KMS-11 (cell line): ENCODE measurements at regions not wholly inside any gene's neighbourhood (a gene's known extent, or its start where the extent isn't known, plus 50 kb on each side); places are given as distances from the start of the nearest gene placed in this dataset.

Source experiments
- H2AFZ ChIP-seq: fragments of 200-600 bp; sonication (generic); 2 replicates; pipeline ENCODE4 v1.6.1; 2016; ENCODE audit warnings: antibody characterized with exemption, mixed run types, low read depth
- H3K27ac ChIP-seq: fragments of 200-600 bp; sonication (generic); 2 replicates; pipeline ENCODE4 v1.6.1; 2016; ENCODE audit warnings: mild to moderate bottlenecking, mixed run types
- H3K27me3 ChIP-seq: fragments of 200-600 bp; sonication (generic); 2 replicates; pipeline ENCODE4 v1.6.1; 2017; ENCODE audit warnings: mild to moderate bottlenecking, low read depth, mixed run types, moderate library complexity; ENCODE audit not compliant: insufficient read depth
- H3K36me3 ChIP-seq: fragments of 200-600 bp; sonication (generic); 2 replicates; pipeline ENCODE4 v1.6.1; 2017; ENCODE audit warnings: mild to moderate bottlenecking, mixed run types; ENCODE audit not compliant: insufficient read depth
- H3K4me1 ChIP-seq: fragments of 200-600 bp; sonication (generic); 2 replicates; pipeline ENCODE4 v1.6.1; 2016; ENCODE audit warnings: mild to moderate bottlenecking, low read depth, mixed run types; ENCODE audit not compliant: poor library complexity, severe bottlenecking
- H3K4me2 ChIP-seq: fragments of 200-600 bp; sonication (generic); 2 replicates; pipeline ENCODE4 v1.7.0; 2016; ENCODE audit warnings: mild to moderate bottlenecking, mixed run types
- H3K4me3 ChIP-seq: fragments of 200-600 bp; sonication (generic); IDR thresholded peaks from 2 replicates; pipeline ENCODE4 v1.6.1; 2017; ENCODE audit warnings: low read depth, low read length, mixed read lengths; ENCODE audit not compliant: insufficient read depth
- H3K79me2 ChIP-seq: fragments of 200-600 bp; sonication (generic); 2 replicates; pipeline ENCODE4 v1.6.1; 2016; ENCODE audit warnings: low read depth, mixed run types; ENCODE audit not compliant: insufficient read depth
- H3K9ac ChIP-seq: fragments of 200-600 bp; sonication (generic); 2 replicates; pipeline ENCODE4 v1.6.1; 2016; ENCODE audit warnings: mild to moderate bottlenecking, mixed run types
- H4K20me1 ChIP-seq: fragments of 200-600 bp; sonication (generic); 2 replicates; pipeline ENCODE4 v1.6.1; 2016; ENCODE audit warnings: mild to moderate bottlenecking, mixed run types; ENCODE audit not compliant: insufficient read depth
- CTCF ChIP-seq: fragments of 200-600 bp; sonication (generic); conservative IDR thresholded peaks from 2 replicates; pipeline ENCODE4 v1.6.1; 2017; ENCODE audit warnings: low read depth, mild to moderate bottlenecking, antibody characterized with exemption, low read length, moderate library complexity, mixed read lengths

DNA sequence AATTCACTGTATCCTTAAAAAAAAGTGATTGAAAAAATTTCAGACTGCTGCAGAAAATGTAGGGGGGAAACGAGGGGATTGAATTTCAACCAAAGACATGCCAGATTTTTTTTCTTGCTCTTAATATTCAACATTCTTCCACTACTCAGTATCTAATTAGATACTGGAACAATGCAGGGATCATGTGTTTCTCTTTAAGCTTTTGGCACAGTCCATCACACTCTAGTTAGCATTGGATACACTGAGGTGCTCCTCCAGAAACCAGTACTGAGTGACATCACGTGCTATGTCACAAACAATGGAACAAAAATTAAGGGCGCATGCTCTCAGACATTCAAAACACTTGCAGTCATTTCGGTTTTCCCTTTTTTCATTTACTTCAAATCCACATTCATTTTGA lies 298.6 kb upstream of the PSMD7 start:
- Histone ChIP-seq H3K27me3 (no peaks in the 10 kb centered on the region), H3K79me2 (no peaks in the 10 kb centered on the region), H3K9ac (no peak overlapping the region), H3K4me1 (no peaks in the 10 kb centered on the region), H2AFZ (no peak overlapping the region), H3K27ac (no peak overlapping the region), H3K4me3 (no peak overlapping the region), H4K20me1 (no peaks in the 10 kb centered on the region), H3K4me2 (no peak overlapping the region), H3K36me3 (no peaks in the 10 kb centered on the region)
- TF ChIP-seq CTCF: no peak

DNA sequence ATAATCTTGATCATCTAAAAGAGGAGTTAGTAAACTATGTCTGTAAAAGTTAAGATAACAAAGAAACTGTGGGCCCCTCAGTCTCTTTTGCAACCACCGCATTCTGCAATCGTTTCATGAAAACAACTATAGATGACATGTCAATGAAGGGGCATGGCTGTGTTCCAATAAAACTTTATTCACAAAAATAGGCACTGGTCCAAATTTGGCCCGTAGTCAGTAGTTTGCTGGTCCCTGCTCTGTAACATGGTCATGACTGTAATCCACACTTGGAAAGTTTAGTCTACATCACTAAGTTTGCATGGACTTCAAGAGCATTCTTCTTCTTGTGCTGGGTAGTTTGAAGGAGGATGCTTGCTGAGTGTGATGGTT lies 299.3 kb upstream of the PSMD7 start:
- Histone ChIP-seq H3K27me3 (no peaks in the 10 kb centered on the region), H3K9ac (no peak overlapping the region), H2AFZ (no peak overlapping the region), H3K4me2 (no peak overlapping the region), H3K27ac (no peak overlapping the region), H3K4me1 (no peaks in the 10 kb centered on the region), H4K20me1 (no peaks in the 10 kb centered on the region), H3K36me3 (no peaks in the 10 kb centered on the region), H3K4me3 (no peak overlapping the region), H3K79me2 (no peaks in the 10 kb centered on the region)
- no peak for TF ChIP-seq CTCF

GRCh38 chr16:73996624-73997339 lies 299.8 kb upstream of the PSMD7 start:
- Histone ChIP-seq H3K79me2 (no peaks in the 10 kb centered on the region), H3K27ac (no peak overlapping the region), H4K20me1 (no peaks in the 10 kb centered on the region), H3K9ac (no peak overlapping the region), H3K4me1 (no peaks in the 10 kb centered on the region), H2AFZ (no peak overlapping the region), H3K27me3 (no peaks in the 10 kb centered on the region), H3K36me3 (no peaks in the 10 kb centered on the region), H3K4me3 (no peak overlapping the region), H3K4me2 (no peak overlapping the region)
- no peak for TF ChIP-seq CTCF

DNA sequence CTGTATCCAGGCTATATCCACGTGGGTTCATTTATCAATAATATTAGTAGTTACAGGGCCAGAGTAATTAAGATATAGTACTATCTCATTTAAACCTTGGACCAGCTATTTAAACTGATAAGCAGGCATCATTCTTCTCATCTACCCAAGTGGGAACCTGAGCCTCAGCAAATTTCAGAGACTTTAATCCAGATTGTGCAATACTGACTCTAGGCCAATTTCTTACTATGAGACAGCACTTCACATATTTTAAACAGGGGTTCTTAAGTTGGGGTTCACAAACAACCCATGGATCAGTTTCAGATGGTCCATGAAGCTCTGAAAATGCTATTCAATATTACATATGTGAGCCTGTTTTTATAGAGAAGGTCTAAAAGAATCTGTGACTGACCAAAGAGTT lies 302.7 kb upstream of the PSMD7 start:
- no peaks in the 10 kb centered on the region for H3K27me3 ChIP-seq
- no peaks in the 10 kb centered on the region for H3K36me3 ChIP-seq
- no peak overlapping the region for H2AFZ ChIP-seq
- H3K9ac ChIP-seq: no peak overlapping the region
- H3K4me2 ChIP-seq: no peak overlapping the region
- H3K4me3 ChIP-seq: no peak overlapping the region
- no peaks in the 10 kb centered on the region for H4K20me1 ChIP-seq
- no peak overlapping the region for H3K27ac ChIP-seq
- no peaks in the 10 kb centered on the region for H3K4me1 ChIP-seq
- no peak for TF ChIP-seq CTCF
- no peaks in the 10 kb centered on the region for H3K79me2 ChIP-seq
